IPS-18a (cell line): ENCODE measurements at regions not wholly inside any gene's neighbourhood (a gene's known extent, or its start where the extent isn't known, plus 50 kb on each side); places are given as distances from the start of the nearest gene placed in this dataset.
A peak's percentile ranks its signal among the peaks of the same experiment; 100 is the strongest.

Source experiments
- H3K27ac ChIP-seq: one replicate; pipeline ENCODE4 v1.5.1; 2013; ENCODE audit warnings: low read length
- H3K27me3 ChIP-seq: one replicate; pipeline ENCODE4 v1.6.1; 2013; ENCODE audit warnings: mild to moderate bottlenecking, low read length; ENCODE audit not compliant: control insufficient read depth, insufficient read depth
- H3K36me3 ChIP-seq: one replicate; pipeline ENCODE4 v1.6.1; 2013; ENCODE audit warnings: low read depth, low read length; ENCODE audit not compliant: control insufficient read depth
- H3K4me1 ChIP-seq: one replicate; pipeline ENCODE4 v1.6.1; 2013; ENCODE audit warnings: low read depth, low read length; ENCODE audit not compliant: control insufficient read depth
- H3K4me3 ChIP-seq: one replicate; pipeline ENCODE4 v1.5.1; 2013; ENCODE audit warnings: low read length
- H3K9ac ChIP-seq: one replicate; pipeline ENCODE4 v1.6.1; 2013; ENCODE audit warnings: mild to moderate bottlenecking, low read length, moderate library complexity
- H3K9me3 ChIP-seq: one replicate; pipeline ENCODE4 v1.6.1; 2013; ENCODE audit warnings: low read depth, low read length; ENCODE audit not compliant: control insufficient read depth

- no peaks in the 10 kb centered on the region for H3K9me3 ChIP-seq
- H3K36me3 ChIP-seq = no peaks in the 10 kb centered on the region
- H3K27me3 ChIP-seq = no peaks in the 10 kb centered on the region
- H3K9ac ChIP-seq = no peak overlapping the region
- no peak overlapping the region for H3K27ac ChIP-seq
- no peak overlapping the region for H3K4me3 ChIP-seq
- H3K4me1 ChIP-seq = peaks cover 3% of the 10 kb centered on the region
Measured at GRCh38 chr21:21806711-21807597, 808.7 kb downstream of the NCAM2 start.

DNA sequence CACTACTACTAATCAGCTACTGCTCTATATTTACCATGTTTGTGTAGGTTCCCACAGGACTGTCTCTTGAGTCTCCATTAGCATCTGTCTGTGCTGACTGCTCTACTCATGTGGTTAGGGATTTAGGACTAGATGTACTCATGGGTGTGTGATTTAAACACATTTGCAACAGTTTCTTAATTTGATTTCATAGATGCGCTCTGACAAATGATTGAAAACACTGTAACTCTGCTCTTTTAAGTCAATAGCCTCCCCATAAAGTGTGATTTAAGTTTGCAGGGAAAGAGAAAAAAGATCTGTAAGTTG, 809.3 kb downstream of the NCAM2 start:
- H3K4me3 ChIP-seq = no peak overlapping the region
- no peaks in the 10 kb centered on the region for H3K9me3 ChIP-seq
- H3K36me3 ChIP-seq = no peaks in the 10 kb centered on the region
- no peaks in the 10 kb centered on the region for H3K27me3 ChIP-seq
- H3K27ac ChIP-seq = no peak overlapping the region
- H3K4me1 ChIP-seq = no peaks in the 10 kb centered on the region
- H3K9ac ChIP-seq = no peak overlapping the region

- Histone ChIP-seq H3K9me3 (no peaks in the 10 kb centered on the region), H3K27me3 (no peaks in the 10 kb centered on the region), H3K4me3 (no peak overlapping the region), H3K9ac (no peak overlapping the region), H3K4me1 (no peaks in the 10 kb centered on the region), H3K27ac (no peak overlapping the region), H3K36me3 (no peaks in the 10 kb centered on the region)
Measured at GRCh38 chr21:21813289-21813688, 815.1 kb downstream of the NCAM2 start.

DNA sequence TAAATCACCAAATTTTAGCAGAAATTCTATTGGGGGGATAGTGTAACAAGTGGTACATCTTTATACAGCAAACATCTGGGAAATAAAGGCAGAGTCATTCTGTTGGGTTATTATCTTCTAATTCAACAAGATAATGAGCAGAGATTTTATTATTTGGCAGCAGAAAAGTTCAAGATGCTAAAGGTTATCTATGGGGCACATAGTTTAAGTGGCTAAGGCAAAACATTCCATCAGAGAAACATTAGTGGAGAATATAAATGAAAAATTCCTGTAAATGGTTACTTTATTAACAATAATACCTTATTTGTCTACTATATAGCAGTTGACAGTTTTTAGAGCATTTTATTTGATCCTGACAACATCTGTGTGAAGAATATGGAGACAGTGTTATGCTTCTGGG, 815.7 kb downstream of the NCAM2 start:
- Histone ChIP-seq H3K4me3 (no peak overlapping the region), H3K36me3 (no peaks in the 10 kb centered on the region), H3K27ac (no peak overlapping the region), H3K27me3 (no peaks in the 10 kb centered on the region), H3K9me3 (no peaks in the 10 kb centered on the region), H3K9ac (no peak overlapping the region), H3K4me1 (no peaks in the 10 kb centered on the region)

GRCh38 chr21:21816778-21817177, 818.6 kb downstream of the NCAM2 start:
- no peaks in the 10 kb centered on the region for H3K9me3 ChIP-seq
- H3K36me3 ChIP-seq = no peaks in the 10 kb centered on the region
- no peak overlapping the region for H3K27ac ChIP-seq
- no peak overlapping the region for H3K9ac ChIP-seq
- H3K4me3 ChIP-seq = no peak overlapping the region
- H3K4me1 ChIP-seq = no peaks in the 10 kb centered on the region
- H3K27me3 ChIP-seq = no peaks in the 10 kb centered on the region

GRCh38 chr21:21818898-21819297, 820.7 kb downstream of the NCAM2 start:
- H3K4me1 ChIP-seq = no peaks in the 10 kb centered on the region
- no peak overlapping the region for H3K4me3 ChIP-seq
- no peaks in the 10 kb centered on the region for H3K36me3 ChIP-seq
- no peak overlapping the region for H3K9ac ChIP-seq
- no peak overlapping the region for H3K27ac ChIP-seq
- no peaks in the 10 kb centered on the region for H3K9me3 ChIP-seq
- no peaks in the 10 kb centered on the region for H3K27me3 ChIP-seq

- Histone ChIP-seq H3K4me1 (no peaks in the 10 kb centered on the region), H3K27me3 (no peaks in the 10 kb centered on the region), H3K4me3 (no peak overlapping the region), H3K27ac (no peak overlapping the region), H3K9ac (no peak overlapping the region), H3K36me3 (no peaks in the 10 kb centered on the region), H3K9me3 (no peaks in the 10 kb centered on the region)
Measured at GRCh38 chr21:21828130-21828529, 829.9 kb downstream of the NCAM2 start.

DNA sequence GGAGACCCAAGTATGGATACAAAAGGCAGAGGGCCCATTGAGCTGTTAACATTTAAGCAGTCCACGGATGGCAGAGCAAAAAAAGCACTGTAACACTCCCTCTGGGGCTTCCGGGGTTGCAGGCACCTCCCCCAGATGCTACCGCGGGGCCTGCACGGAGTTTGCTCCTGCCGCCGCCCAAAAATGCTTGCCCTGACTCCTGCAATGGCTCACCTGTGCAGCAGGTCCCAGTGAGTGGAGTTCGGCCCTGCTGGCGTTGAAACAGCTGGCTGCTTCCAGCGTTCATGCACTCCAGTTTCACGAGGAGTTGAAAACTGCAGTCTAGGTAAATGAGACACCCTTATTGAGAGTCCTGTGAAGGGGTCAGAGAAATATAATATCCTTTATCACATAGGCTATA, 832.8 kb downstream of the NCAM2 start:
- no peak overlapping the region for H3K4me3 ChIP-seq
- no peaks in the 10 kb centered on the region for H3K4me1 ChIP-seq

GRCh38 chr21:21845901-21846300, 847.7 kb downstream of the NCAM2 start:
- H3K9me3 ChIP-seq = no peaks in the 10 kb centered on the region
- no peaks in the 10 kb centered on the region for H3K36me3 ChIP-seq
- H3K4me1 ChIP-seq = peaks cover 8% of the 10 kb centered on the region
- H3K4me3 ChIP-seq = no peak overlapping the region
- H3K27ac ChIP-seq = no peak overlapping the region
- no peak overlapping the region for H3K9ac ChIP-seq
- no peaks in the 10 kb centered on the region for H3K27me3 ChIP-seq

More for the DNA sequence above, 832.8 kb downstream of the NCAM2 start:
- Histone ChIP-seq H3K36me3 (no peaks in the 10 kb centered on the region), H3K9ac (no peak overlapping the region), H3K27me3 (no peaks in the 10 kb centered on the region), H3K9me3 (no peaks in the 10 kb centered on the region), H3K27ac (no peak overlapping the region)

- H3K27me3 ChIP-seq = no peaks in the 10 kb centered on the region
- peak overlapping the region; percentile 5 for H3K4me3 ChIP-seq
- H3K4me1 ChIP-seq = peaks cover 23% of the 10 kb centered on the region
- no peak overlapping the region for H3K27ac ChIP-seq
- no peaks in the 10 kb centered on the region for H3K36me3 ChIP-seq
- H3K9ac ChIP-seq = peak overlapping the region; percentile 5
- no peaks in the 10 kb centered on the region for H3K9me3 ChIP-seq
Measured at GRCh38 chr21:21851205-21851604, 853.0 kb downstream of the NCAM2 start.

DNA sequence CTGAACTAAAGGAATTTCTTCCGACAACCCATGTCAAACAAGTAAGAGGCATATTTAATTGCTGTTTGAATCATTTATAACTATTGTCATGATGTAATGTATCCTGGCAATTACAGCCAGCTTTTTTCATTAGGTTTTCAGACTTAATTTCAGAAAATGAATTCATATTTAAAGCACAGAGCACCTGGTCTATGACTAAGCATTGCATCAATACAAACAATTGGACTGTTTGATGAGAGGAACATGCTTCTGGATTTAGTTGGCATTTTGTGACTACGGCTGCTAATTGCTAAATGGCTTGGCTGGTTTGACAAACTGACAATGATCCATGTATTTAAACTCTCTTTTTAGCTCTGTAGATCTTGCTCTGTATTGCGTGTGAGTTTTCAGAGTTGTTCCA, 853.4 kb downstream of the NCAM2 start:
- Histone ChIP-seq H3K27ac (peak overlapping the region; percentile 18), H3K27me3 (no peaks in the 10 kb centered on the region), H3K4me3 (peak overlapping the region; percentile 5), H3K36me3 (no peaks in the 10 kb centered on the region), H3K9me3 (no peaks in the 10 kb centered on the region), H3K4me1 (peaks cover 23% of the 10 kb centered on the region), H3K9ac (peak overlapping the region; percentile 5)
